NCI-H526 treated with DMSO at 0.1 percent for 48 hours (cell line): ENCODE measurements at regions not wholly inside any gene's neighbourhood (a gene's known extent, or its start where the extent isn't known, plus 50 kb on each side); places are given as distances from the start of the nearest gene placed in this dataset.
"Not testable (repeated sequence)": the region's sequence is repeated elsewhere in the genome, so short reads cannot be mapped to it uniquely, and the experiment has no call there.

Experiments
- DNase-seq: peaks from one replicate; lab custom pipeline; 2025; lab: John Stamatoyannopoulos, UW

GRCh38 chr12:17357396-17357795, 732.6 kb downstream of the RERGL start:
- DNase-seq, result no peak

- no peak for DNase-seq
Observed at GRCh38 chr12:17352164-17352563, 737.8 kb downstream of the RERGL start.

- DNase-seq, result no peak
Observed at GRCh38 chr12:17348311-17348710, 741.7 kb downstream of the RERGL start.

- DNase-seq, result no peak
Observed at GRCh38 chr12:17344649-17345048, 738.7 kb upstream of the LMO3 start.

GRCh38 chr12:17342381-17342961, 736.5 kb upstream of the LMO3 start:
- DNase-seq, result no peak

- DNase-seq, result no peak
Observed at GRCh38 chr12:17335487-17335886, 729.5 kb upstream of the LMO3 start.

- DNase-seq, result no peak
Observed at GRCh38 chr12:17334784-17335183, 728.8 kb upstream of the LMO3 start.

GRCh38 chr12:17333287-17333686, 727.3 kb upstream of the LMO3 start:
- DNase-seq, result no peak

- DNase-seq, result no peak
Observed at GRCh38 chr12:17326649-17327048, 720.7 kb upstream of the LMO3 start.

GRCh38 chr12:17322090-17322489, 716.1 kb upstream of the LMO3 start:
- DNase-seq, result no peak

- no peak for DNase-seq
Observed at GRCh38 chr12:17304503-17305347, 698.8 kb upstream of the LMO3 start.

- no peak for DNase-seq
Observed at GRCh38 chr12:17302001-17302400, 696.0 kb upstream of the LMO3 start.

- DNase-seq, result no peak
Observed at GRCh38 chr12:17301544-17301943, 695.6 kb upstream of the LMO3 start.

- DNase-seq, result no peak
Observed at GRCh38 chr12:17296882-17297281, 690.9 kb upstream of the LMO3 start.

GRCh38 chr12:17286874-17287273, 680.9 kb upstream of the LMO3 start:
- DNase-seq, result no peak

GRCh38 chr12:17284873-17285272, 678.9 kb upstream of the LMO3 start:
- DNase-seq, result no peak

- no peak for DNase-seq
Observed at GRCh38 chr12:17283563-17283962, 677.6 kb upstream of the LMO3 start.

GRCh38 chr12:17282169-17282568, 676.2 kb upstream of the LMO3 start:
- DNase-seq, result not testable (repeated sequence)

GRCh38 chr12:17278946-17279345, 673.0 kb upstream of the LMO3 start:
- no peak for DNase-seq

GRCh38 chr12:17276196-17276595, 670.2 kb upstream of the LMO3 start:
- no peak for DNase-seq

GRCh38 chr12:17266856-17267255, 660.9 kb upstream of the LMO3 start:
- DNase-seq, result no peak

GRCh38 chr12:17264603-17265002, 658.6 kb upstream of the LMO3 start:
- DNase-seq, result no peak

GRCh38 chr12:17239874-17240273, 633.9 kb upstream of the LMO3 start:
- DNase-seq, result no peak

GRCh38 chr12:17235996-17236395, 630.0 kb upstream of the LMO3 start:
- no peak for DNase-seq
